Adrenal gland (tissue), 5 donors: ENCODE measurements at regions not wholly inside any gene's neighbourhood (a gene's known extent, or its start where the extent isn't known, plus 50 kb on each side); places are given as distances from the start of the nearest gene placed in this dataset.

Experiments used
- POLR2A ChIP-seq, 2 donors: fragments of 450-650 bp; IDR thresholded peaks; one replicate each; pipeline ENCODE4 v1.6.1; 2017; ENCODE audit warnings: antibody characterized with exemption in 2 of 2, mild to moderate bottlenecking in 2 of 2, moderate library complexity in 1 of 2
- TF ChIP-seq, protein P1 (sequence below), 6 experiments: fragments of 450-650 bp in 4 of 6; fragments of 200-600 bp in 2 of 6; sonication (generic) in 1 of 6; IDR thresholded peaks; 1 replicate in 5 of 6; 2 replicates in 1 of 6; pipeline versions ENCODE4 v1.5.1 to v1.8.0; 2016 to 2021; ENCODE audit warnings: antibody characterized with exemption in 6 of 6, mild to moderate bottlenecking in 2 of 6, moderate library complexity in 1 of 6
- donor health status: DM: no; HTN: no; CAD: no.

DNA sequence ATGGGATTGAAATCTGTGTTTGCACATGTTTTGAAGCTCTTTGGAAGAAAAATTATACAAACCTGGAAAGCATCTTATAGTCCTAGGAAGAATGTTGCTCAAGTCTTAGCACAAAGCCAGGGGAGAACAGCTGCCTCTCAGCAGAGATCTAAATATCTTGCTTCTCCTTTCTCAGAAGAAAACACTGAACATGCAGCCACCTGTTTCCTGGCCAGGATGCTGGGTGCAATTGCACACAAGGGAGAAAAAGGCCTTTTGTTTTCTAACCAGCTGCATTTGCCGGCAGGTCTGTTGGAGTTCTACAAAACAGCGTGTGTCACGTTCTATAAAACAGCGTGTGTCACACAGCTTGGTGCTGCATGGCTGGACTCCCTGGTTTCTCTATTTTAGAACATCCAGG lies 259.6 kb upstream of the PLD5 start:
- TF ChIP-seq, protein P1, sequence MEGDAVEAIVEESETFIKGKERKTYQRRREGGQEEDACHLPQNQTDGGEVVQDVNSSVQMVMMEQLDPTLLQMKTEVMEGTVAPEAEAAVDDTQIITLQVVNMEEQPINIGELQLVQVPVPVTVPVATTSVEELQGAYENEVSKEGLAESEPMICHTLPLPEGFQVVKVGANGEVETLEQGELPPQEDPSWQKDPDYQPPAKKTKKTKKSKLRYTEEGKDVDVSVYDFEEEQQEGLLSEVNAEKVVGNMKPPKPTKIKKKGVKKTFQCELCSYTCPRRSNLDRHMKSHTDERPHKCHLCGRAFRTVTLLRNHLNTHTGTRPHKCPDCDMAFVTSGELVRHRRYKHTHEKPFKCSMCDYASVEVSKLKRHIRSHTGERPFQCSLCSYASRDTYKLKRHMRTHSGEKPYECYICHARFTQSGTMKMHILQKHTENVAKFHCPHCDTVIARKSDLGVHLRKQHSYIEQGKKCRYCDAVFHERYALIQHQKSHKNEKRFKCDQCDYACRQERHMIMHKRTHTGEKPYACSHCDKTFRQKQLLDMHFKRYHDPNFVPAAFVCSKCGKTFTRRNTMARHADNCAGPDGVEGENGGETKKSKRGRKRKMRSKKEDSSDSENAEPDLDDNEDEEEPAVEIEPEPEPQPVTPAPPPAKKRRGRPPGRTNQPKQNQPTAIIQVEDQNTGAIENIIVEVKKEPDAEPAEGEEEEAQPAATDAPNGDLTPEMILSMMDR (IDR thresholded peaks at IDR 0.05) = no peak
- TF ChIP-seq POLR2A (IDR thresholded peaks at IDR 0.05) = no peak
